ENCODE measurements at regions not wholly inside any gene's neighbourhood (a gene's known extent, or its start where the extent isn't known, plus 50 kb on each side); places are given as distances from the start of the nearest gene placed in this dataset.

DNA sequence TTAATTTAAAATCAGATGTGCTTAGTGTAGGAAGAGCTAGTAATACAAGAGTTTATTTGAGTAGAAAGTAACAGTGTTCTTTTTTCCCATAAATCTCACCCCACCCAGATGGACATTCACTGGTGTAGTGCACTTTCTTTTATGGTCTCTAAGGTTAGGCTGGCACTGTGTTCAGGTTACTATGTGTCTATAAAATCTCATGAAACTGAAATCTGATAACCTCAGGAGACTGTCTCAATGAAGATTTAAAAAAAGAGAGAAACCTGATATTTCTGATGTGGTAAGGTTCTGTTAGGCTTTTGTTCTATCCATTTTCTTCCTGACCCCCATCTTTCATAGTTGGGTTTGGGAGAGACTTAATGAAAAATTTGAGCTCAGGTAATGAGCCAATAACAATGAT lies 101.2 kb upstream of the CLVS2 start:
- TF ChIP-seq YY1 (IDR thresholded peaks at IDR 0.05; ENCODE audit: low read depth) (no peak), ZBTB7A (IDR thresholded peaks at IDR 0.05; ENCODE audit: low read depth) (no peak), CREB1 (IDR thresholded peaks at IDR 0.05; ENCODE audit: low read depth) (no peak), CEBPB (IDR thresholded peaks at IDR 0.05) (no peak), TEAD4 (IDR thresholded peaks at IDR 0.05) (no peak), NFIC (IDR thresholded peaks at IDR 0.05) (no peak), RAD21 (IDR thresholded peaks at IDR 0.05; ENCODE audit: low read depth) (no peak), TAF1 (IDR thresholded peaks at IDR 0.05; ENCODE audit: low read depth) (no peak)
- TF ChIP-seq, protein P1, sequence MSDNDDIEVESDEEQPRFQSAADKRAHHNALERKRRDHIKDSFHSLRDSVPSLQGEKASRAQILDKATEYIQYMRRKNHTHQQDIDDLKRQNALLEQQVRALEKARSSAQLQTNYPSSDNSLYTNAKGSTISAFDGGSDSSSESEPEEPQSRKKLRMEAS (IDR thresholded peaks at IDR 0.05), result no peak

DNA sequence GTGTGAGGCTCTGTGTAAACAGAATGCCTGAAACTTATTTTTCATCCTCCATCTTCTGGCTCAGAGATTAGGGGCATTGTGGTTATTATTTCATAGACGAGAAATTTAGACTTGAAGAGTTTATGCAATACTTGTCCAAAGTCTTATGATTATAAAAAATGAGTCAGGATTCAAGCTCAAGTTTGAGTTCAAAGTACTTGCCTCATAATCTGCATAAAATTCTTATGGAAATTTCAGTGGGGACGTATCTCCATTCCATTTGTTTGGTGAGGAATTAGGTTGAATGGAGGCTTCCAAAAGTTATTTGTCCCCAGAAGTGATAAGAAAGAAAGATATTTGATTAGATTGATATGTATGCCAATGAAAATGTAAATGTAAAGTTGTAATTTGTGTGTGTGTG lies 93.7 kb upstream of the CLVS2 start:
- no peak for TF ChIP-seq RAD21 (IDR thresholded peaks at IDR 0.05; ENCODE audit: low read depth)
- no peak for TF ChIP-seq CEBPB (IDR thresholded peaks at IDR 0.05)
- no peak for TF ChIP-seq ZBTB7A (IDR thresholded peaks at IDR 0.05; ENCODE audit: low read depth)
- TF ChIP-seq YY1 (IDR thresholded peaks at IDR 0.05; ENCODE audit: low read depth), result no peak
- TF ChIP-seq EGR1 (IDR thresholded peaks at IDR 0.05), result no peak
- no peak for TF ChIP-seq TAF1 (IDR thresholded peaks at IDR 0.05; ENCODE audit: low read depth)
- TF ChIP-seq EP300 (IDR thresholded peaks at IDR 0.05; ENCODE audit: borderline replicate concordance), result no peak
- no peak for TF ChIP-seq CREB1 (IDR thresholded peaks at IDR 0.05; ENCODE audit: low read depth)
- no peak for TF ChIP-seq TCF12 (IDR thresholded peaks at IDR 0.05; ENCODE audit: low read depth)
- TF ChIP-seq, protein P1 (IDR thresholded peaks at IDR 0.05), result no peak
- TF ChIP-seq NFIC (IDR thresholded peaks at IDR 0.05), result no peak
- TF ChIP-seq FOXM1 (IDR thresholded peaks at IDR 0.05; ENCODE audit: borderline replicate concordance, low read depth), result no peak
- TF ChIP-seq TEAD4 (IDR thresholded peaks at IDR 0.05), result no peak
- TF ChIP-seq, protein P2, sequence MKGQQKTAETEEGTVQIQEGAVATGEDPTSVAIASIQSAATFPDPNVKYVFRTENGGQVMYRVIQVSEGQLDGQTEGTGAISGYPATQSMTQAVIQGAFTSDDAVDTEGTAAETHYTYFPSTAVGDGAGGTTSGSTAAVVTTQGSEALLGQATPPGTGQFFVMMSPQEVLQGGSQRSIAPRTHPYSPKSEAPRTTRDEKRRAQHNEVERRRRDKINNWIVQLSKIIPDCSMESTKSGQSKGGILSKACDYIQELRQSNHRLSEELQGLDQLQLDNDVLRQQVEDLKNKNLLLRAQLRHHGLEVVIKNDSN (IDR thresholded peaks at IDR 0.05), result no peak
- TF ChIP-seq, protein P3, sequence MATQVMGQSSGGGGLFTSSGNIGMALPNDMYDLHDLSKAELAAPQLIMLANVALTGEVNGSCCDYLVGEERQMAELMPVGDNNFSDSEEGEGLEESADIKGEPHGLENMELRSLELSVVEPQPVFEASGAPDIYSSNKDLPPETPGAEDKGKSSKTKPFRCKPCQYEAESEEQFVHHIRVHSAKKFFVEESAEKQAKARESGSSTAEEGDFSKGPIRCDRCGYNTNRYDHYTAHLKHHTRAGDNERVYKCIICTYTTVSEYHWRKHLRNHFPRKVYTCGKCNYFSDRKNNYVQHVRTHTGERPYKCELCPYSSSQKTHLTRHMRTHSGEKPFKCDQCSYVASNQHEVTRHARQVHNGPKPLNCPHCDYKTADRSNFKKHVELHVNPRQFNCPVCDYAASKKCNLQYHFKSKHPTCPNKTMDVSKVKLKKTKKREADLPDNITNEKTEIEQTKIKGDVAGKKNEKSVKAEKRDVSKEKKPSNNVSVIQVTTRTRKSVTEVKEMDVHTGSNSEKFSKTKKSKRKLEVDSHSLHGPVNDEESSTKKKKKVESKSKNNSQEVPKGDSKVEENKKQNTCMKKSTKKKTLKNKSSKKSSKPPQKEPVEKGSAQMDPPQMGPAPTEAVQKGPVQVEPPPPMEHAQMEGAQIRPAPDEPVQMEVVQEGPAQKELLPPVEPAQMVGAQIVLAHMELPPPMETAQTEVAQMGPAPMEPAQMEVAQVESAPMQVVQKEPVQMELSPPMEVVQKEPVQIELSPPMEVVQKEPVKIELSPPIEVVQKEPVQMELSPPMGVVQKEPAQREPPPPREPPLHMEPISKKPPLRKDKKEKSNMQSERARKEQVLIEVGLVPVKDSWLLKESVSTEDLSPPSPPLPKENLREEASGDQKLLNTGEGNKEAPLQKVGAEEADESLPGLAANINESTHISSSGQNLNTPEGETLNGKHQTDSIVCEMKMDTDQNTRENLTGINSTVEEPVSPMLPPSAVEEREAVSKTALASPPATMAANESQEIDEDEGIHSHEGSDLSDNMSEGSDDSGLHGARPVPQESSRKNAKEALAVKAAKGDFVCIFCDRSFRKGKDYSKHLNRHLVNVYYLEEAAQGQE (IDR thresholded peaks at IDR 0.05; ENCODE audit: low read depth), result no peak

DNA sequence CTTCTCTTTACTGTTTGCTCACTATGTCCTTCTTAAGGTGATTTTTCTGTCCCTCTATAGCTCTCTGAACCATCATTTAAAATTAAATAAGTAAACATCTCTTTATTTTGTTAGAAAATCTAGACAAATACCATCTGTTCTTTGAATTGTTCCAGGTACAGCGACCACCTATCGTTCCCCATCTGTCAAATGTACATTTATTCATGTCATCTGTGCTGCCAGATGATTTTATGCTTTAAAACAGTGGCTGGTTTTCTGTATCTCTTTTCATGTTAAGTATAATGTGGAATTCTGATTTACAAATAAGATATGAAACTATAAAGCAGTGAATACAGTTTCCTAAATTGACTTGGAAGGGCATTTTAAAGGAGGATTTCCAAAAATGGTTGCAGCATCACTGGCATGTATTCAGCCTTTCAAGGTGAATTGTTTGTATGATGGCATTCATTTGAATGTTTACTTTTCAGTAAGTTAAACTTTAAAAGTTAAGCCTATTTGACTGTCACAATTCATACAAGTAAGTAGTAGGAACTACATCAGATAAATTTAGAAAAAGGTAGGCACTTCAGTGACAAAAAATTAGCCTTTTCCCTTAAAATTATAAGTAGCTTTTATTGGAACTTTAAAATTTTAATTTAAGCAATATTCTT lies 92.6 kb upstream of the CLVS2 start:
- TF ChIP-seq TCF12 (IDR thresholded peaks at IDR 0.05; ENCODE audit: low read depth) (no peak), NFIC (IDR thresholded peaks at IDR 0.05) (no peak), FOXM1 (IDR thresholded peaks at IDR 0.05; ENCODE audit: borderline replicate concordance, low read depth) (no peak), YY1 (IDR thresholded peaks at IDR 0.05; ENCODE audit: low read depth) (no peak), EP300 (IDR thresholded peaks at IDR 0.05; ENCODE audit: borderline replicate concordance) (no peak), TAF1 (IDR thresholded peaks at IDR 0.05; ENCODE audit: low read depth) (no peak), ZBTB7A (IDR thresholded peaks at IDR 0.05; ENCODE audit: low read depth) (no peak)
- TF ChIP-seq, protein P3 (IDR thresholded peaks at IDR 0.05; ENCODE audit: low read depth), result no peak

DNA sequence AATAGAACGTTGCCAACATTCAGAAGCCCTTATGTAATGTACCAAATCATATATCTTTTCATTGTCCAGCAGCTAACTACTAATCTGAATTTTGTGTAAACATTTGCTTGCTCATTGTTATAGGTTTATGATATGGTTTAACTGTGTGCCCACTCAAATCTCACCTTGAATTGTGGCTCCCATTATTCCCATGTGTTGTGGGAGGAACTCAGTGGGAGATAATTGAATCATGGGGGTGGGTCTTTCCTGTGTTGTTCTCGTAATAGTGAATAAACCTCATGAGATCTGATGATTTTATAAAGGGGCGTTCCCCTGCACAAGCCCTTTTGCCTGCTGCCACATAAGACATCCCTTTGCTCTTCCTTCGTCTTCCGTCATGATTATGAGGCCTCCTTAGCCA lies 91.9 kb upstream of the CLVS2 start:
- TF ChIP-seq TCF12 (IDR thresholded peaks at IDR 0.05; ENCODE audit: low read depth) (no peak), ZBTB7A (IDR thresholded peaks at IDR 0.05; ENCODE audit: low read depth) (no peak), CEBPB (IDR thresholded peaks at IDR 0.05) (no peak), TEAD4 (IDR thresholded peaks at IDR 0.05) (no peak), EGR1 (IDR thresholded peaks at IDR 0.05) (no peak), EP300 (IDR thresholded peaks at IDR 0.05; ENCODE audit: borderline replicate concordance) (no peak), FOXM1 (IDR thresholded peaks at IDR 0.05; ENCODE audit: borderline replicate concordance, low read depth) (no peak), CREB1 (IDR thresholded peaks at IDR 0.05; ENCODE audit: low read depth) (no peak), RAD21 (IDR thresholded peaks at IDR 0.05; ENCODE audit: low read depth) (no peak), TAF1 (IDR thresholded peaks at IDR 0.05; ENCODE audit: low read depth) (no peak), NFIC (IDR thresholded peaks at IDR 0.05) (no peak), YY1 (IDR thresholded peaks at IDR 0.05; ENCODE audit: low read depth) (no peak)
- TF ChIP-seq, protein P2 (IDR thresholded peaks at IDR 0.05), result no peak
- TF ChIP-seq, protein P1 (IDR thresholded peaks at IDR 0.05), result no peak
- TF ChIP-seq, protein P3 (IDR thresholded peaks at IDR 0.05; ENCODE audit: low read depth), result no peak
